ENCODE measurements at regions not wholly inside any gene's neighbourhood (a gene's known extent, or its start where the extent isn't known, plus 50 kb on each side); places are given as distances from the start of the nearest gene placed in this dataset.

- Mint-ChIP-seq H3K9me3 (ENCODE audit: unreplicated experiment) (no peaks in the 10 kb centered on the region), H3K27me3 (ENCODE audit: unreplicated experiment) (no peaks in the 10 kb centered on the region), H3K4me3 (ENCODE audit: unreplicated experiment) (no peak overlapping the region), H3K27ac (ENCODE audit: unreplicated experiment) (no peak overlapping the region), H3K4me1 (ENCODE audit: unreplicated experiment) (no peaks in the 10 kb centered on the region), H3K36me3 (ENCODE audit: unreplicated experiment) (no peaks in the 10 kb centered on the region)
- DNase-seq (ENCODE audit: extremely low spot score, unreplicated experiment), result no peak
- no peak for TF ChIP-seq CTCF (IDR thresholded peaks at IDR 0.05)
Observed at GRCh38 chr4:59597536-59598329, 1602.4 kb upstream of the ADGRL3 start.

GRCh38 chr4:59598330-59598618 lies 1601.9 kb upstream of the ADGRL3 start:
- no peak overlapping the region for H3K27ac Mint-ChIP-seq (ENCODE audit: unreplicated experiment)
- no peaks in the 10 kb centered on the region for H3K36me3 Mint-ChIP-seq (ENCODE audit: unreplicated experiment)
- H3K27me3 Mint-ChIP-seq (ENCODE audit: unreplicated experiment), result no peaks in the 10 kb centered on the region
- no peaks in the 10 kb centered on the region for H3K4me1 Mint-ChIP-seq (ENCODE audit: unreplicated experiment)
- no peak for DNase-seq (ENCODE audit: extremely low spot score, unreplicated experiment)
- no peaks in the 10 kb centered on the region for H3K9me3 Mint-ChIP-seq (ENCODE audit: unreplicated experiment)
- TF ChIP-seq CTCF (IDR thresholded peaks at IDR 0.05), result no peak
- no peak overlapping the region for H3K4me3 Mint-ChIP-seq (ENCODE audit: unreplicated experiment)

- Mint-ChIP-seq H3K9me3 (ENCODE audit: unreplicated experiment) (no peaks in the 10 kb centered on the region), H3K27me3 (ENCODE audit: unreplicated experiment) (peaks cover 3% of the 10 kb centered on the region), H3K4me1 (ENCODE audit: unreplicated experiment) (no peaks in the 10 kb centered on the region), H3K36me3 (ENCODE audit: unreplicated experiment) (no peaks in the 10 kb centered on the region), H3K27ac (ENCODE audit: unreplicated experiment) (no peak overlapping the region), H3K4me3 (ENCODE audit: unreplicated experiment) (no peak overlapping the region)
- no peak for TF ChIP-seq CTCF (IDR thresholded peaks at IDR 0.05)
- no peak for DNase-seq (ENCODE audit: extremely low spot score, unreplicated experiment)
Observed at GRCh38 chr4:59608466-59608865, 1591.7 kb upstream of the ADGRL3 start.

GRCh38 chr4:59612235-59612634 lies 1587.9 kb upstream of the ADGRL3 start:
- no peaks in the 10 kb centered on the region for H3K4me1 Mint-ChIP-seq (ENCODE audit: unreplicated experiment)
- no peak for TF ChIP-seq CTCF (IDR thresholded peaks at IDR 0.05)
- H3K9me3 Mint-ChIP-seq (ENCODE audit: unreplicated experiment), result no peaks in the 10 kb centered on the region
- H3K36me3 Mint-ChIP-seq (ENCODE audit: unreplicated experiment), result no peaks in the 10 kb centered on the region
- no peaks in the 10 kb centered on the region for H3K27me3 Mint-ChIP-seq (ENCODE audit: unreplicated experiment)
- no peak overlapping the region for H3K4me3 Mint-ChIP-seq (ENCODE audit: unreplicated experiment)
- DNase-seq (ENCODE audit: extremely low spot score, unreplicated experiment), result no peak
- no peak overlapping the region for H3K27ac Mint-ChIP-seq (ENCODE audit: unreplicated experiment)

GRCh38 chr4:59615316-59615715 lies 1584.8 kb upstream of the ADGRL3 start:
- Mint-ChIP-seq H3K36me3 (ENCODE audit: unreplicated experiment) (no peaks in the 10 kb centered on the region), H3K27me3 (ENCODE audit: unreplicated experiment) (no peaks in the 10 kb centered on the region), H3K4me3 (ENCODE audit: unreplicated experiment) (no peak overlapping the region), H3K4me1 (ENCODE audit: unreplicated experiment) (no peaks in the 10 kb centered on the region), H3K9me3 (ENCODE audit: unreplicated experiment) (no peaks in the 10 kb centered on the region), H3K27ac (ENCODE audit: unreplicated experiment) (no peak overlapping the region)
- TF ChIP-seq CTCF (IDR thresholded peaks at IDR 0.05), result no peak
- no peak for DNase-seq (ENCODE audit: extremely low spot score, unreplicated experiment)
